SK-N-SH treated with all-trans-retinoic acid at 6 μM for 48 hours (cell line): ENCODE measurements at regions not wholly inside any gene's neighbourhood (a gene's known extent, or its start where the extent isn't known, plus 50 kb on each side); places are given as distances from the start of the nearest gene placed in this dataset.

ENCODE experiments used
- ATAC-seq: fragments of 200-7000 bp; cut with Tn5 transposase; 3 replicates; pipeline ENCODE4 v1.9.1; 2020; ENCODE audit warnings: mild to moderate bottlenecking, moderate library complexity
- ARNTL ChIP-seq: fragments of 450-650 bp; formaldehyde crosslinking; IDR thresholded peaks from 2 replicates; pipeline ENCODE4 v1.5.0; 2020; ENCODE audit warnings: low read depth, mild to moderate bottlenecking, moderate library complexity, borderline replicate concordance
- BACH2 ChIP-seq: fragments of 250-450 bp; sonication (Bioruptor Pico); IDR thresholded peaks from 2 replicates; pipeline ENCODE4 v1.9.0; 2021; ENCODE audit warnings: mild to moderate bottlenecking, borderline replicate concordance
- CREB5 ChIP-seq: fragments of 250-450 bp; sonication (Bioruptor Pico); IDR thresholded peaks from 2 replicates; pipeline ENCODE4 v1.5.1; 2020; ENCODE audit warnings: low read depth, mild to moderate bottlenecking, moderate library complexity
- CSDC2 ChIP-seq: fragments of 250-450 bp; sonication (Bioruptor Pico); IDR thresholded peaks from 2 replicates; pipeline ENCODE4 v1.5.0; 2020; ENCODE audit warnings: mild to moderate bottlenecking, moderate library complexity
- CSRNP3 ChIP-seq: fragments of 250-450 bp; sonication (Bioruptor Pico); IDR thresholded peaks from 2 replicates; pipeline ENCODE4 v1.5.1; 2021; ENCODE audit warnings: mild to moderate bottlenecking, moderate library complexity
- ESRRG ChIP-seq: fragments of 250-450 bp; sonication (Bioruptor Pico); IDR thresholded peaks from 2 replicates; pipeline ENCODE4 v1.6.1; 2021; ENCODE audit warnings: mild to moderate bottlenecking
- GLIS3 ChIP-seq: fragments of 250-450 bp; sonication (Bioruptor Pico); IDR thresholded peaks from 2 replicates; pipeline ENCODE4 v1.5.0; 2020; ENCODE audit warnings: mild to moderate bottlenecking, moderate library complexity
- ISL1 ChIP-seq: fragments of 250-450 bp; sonication (Bioruptor Pico); IDR thresholded peaks from 2 replicates; pipeline ENCODE4 v2.1.2; 2022; ENCODE audit warnings: mild to moderate bottlenecking, moderate library complexity
- OSR1 ChIP-seq: fragments of 250-450 bp; sonication (Bioruptor Pico); IDR thresholded peaks from 2 replicates; pipeline ENCODE4 v1.8.0; 2022; ENCODE audit warnings: moderate library complexity, mild to moderate bottlenecking, inconsistent platforms
- PATZ1 ChIP-seq: fragments of 250-450 bp; sonication (Bioruptor Pico); IDR thresholded peaks from 2 replicates; pipeline ENCODE4 v1.8.0; 2020; ENCODE audit warnings: mild to moderate bottlenecking, moderate library complexity, borderline replicate concordance
- POU6F1 ChIP-seq: fragments of 250-450 bp; sonication (Bioruptor Pico); IDR thresholded peaks from 2 replicates; pipeline ENCODE4 v1.8.0; 2021; ENCODE audit warnings: low read depth, mild to moderate bottlenecking, moderate library complexity, borderline replicate concordance
- PPARA ChIP-seq: fragments of 250-450 bp; sonication (Bioruptor Pico); IDR thresholded peaks from 2 replicates; pipeline ENCODE4 v1.5.0; 2020; ENCODE audit warnings: mild to moderate bottlenecking, borderline replicate concordance
- RARB ChIP-seq: fragments of 250-450 bp; sonication (Bioruptor Pico); IDR thresholded peaks from 2 replicates; pipeline ENCODE4 v1.8.0; 2021; ENCODE audit warnings: mild to moderate bottlenecking, moderate library complexity
- SNAI2 ChIP-seq: fragments of 250-450 bp; sonication (Bioruptor Pico); IDR thresholded peaks from 2 replicates; pipeline ENCODE4 v1.5.0; 2020; ENCODE audit warnings: mild to moderate bottlenecking, moderate library complexity
- TSHZ2 ChIP-seq: fragments of 250-450 bp; sonication (Bioruptor Pico); IDR thresholded peaks from 2 replicates; pipeline ENCODE4 v1.5.0; 2020; ENCODE audit warnings: mild to moderate bottlenecking, moderate library complexity
- ZC3H10 ChIP-seq: fragments of 250-450 bp; sonication (Bioruptor Pico); IDR thresholded peaks from 2 replicates; pipeline ENCODE4 v1.5.1; 2021; ENCODE audit warnings: mild to moderate bottlenecking, moderate library complexity
- ZFP30 ChIP-seq: fragments of 450-650 bp; formaldehyde crosslinking; IDR thresholded peaks from 2 replicates; pipeline ENCODE4 v1.5.0; 2022; ENCODE audit warnings: mild to moderate bottlenecking, moderate library complexity
- ZNF70 ChIP-seq: fragments of 450-650 bp; formaldehyde crosslinking; IDR thresholded peaks from 2 replicates; pipeline ENCODE4 v1.5.0; 2020; ENCODE audit warnings: mild to moderate bottlenecking, moderate library complexity
- ZNF8 ChIP-seq: fragments of 450-650 bp; formaldehyde crosslinking; IDR thresholded peaks from 2 replicates; pipeline ENCODE4 v1.5.0; 2020; ENCODE audit warnings: mild to moderate bottlenecking, moderate library complexity

- TF ChIP-seq TSHZ2 (no peak), ARNTL (CRISPR knock-in tag) (no peak)
- no peak for ATAC-seq
Observed at GRCh38 chr5:148910686-148911361, 84.4 kb downstream of the ADRB2 start.

- no peak for ATAC-seq
- TF ChIP-seq ISL1 = no peak
- TF ChIP-seq GLIS3 (CRISPR knock-in tag) = no peak
- no peak for TF ChIP-seq OSR1 (CRISPR knock-in tag)
- TF ChIP-seq ZC3H10 (CRISPR knock-in tag) = no peak
- no peak for TF ChIP-seq ZNF70 (CRISPR knock-in tag)
- no peak for TF ChIP-seq BACH2 (CRISPR knock-in tag)
- TF ChIP-seq ZFP30 (CRISPR knock-in tag) = no peak
- TF ChIP-seq RARB (CRISPR knock-in tag) = no peak
- TF ChIP-seq ARNTL (CRISPR knock-in tag) = no peak
- no peak for TF ChIP-seq PPARA (CRISPR knock-in tag)
- no peak for TF ChIP-seq CSDC2
- no peak for TF ChIP-seq CSRNP3 (CRISPR knock-in tag)
- no peak for TF ChIP-seq PATZ1 (CRISPR knock-in tag)
- TF ChIP-seq ZNF8 (CRISPR knock-in tag) = no peak
- no peak for TF ChIP-seq SNAI2
- TF ChIP-seq, all 23 proteins: peak for 0
Observed at GRCh38 chr5:148911386-148911785, 85.0 kb downstream of the ADRB2 start.

- no peak for ATAC-seq
- TF ChIP-seq CREB5 = no peak
- TF ChIP-seq ISL1 = no peak
- TF ChIP-seq OSR1 (CRISPR knock-in tag) = no peak
- TF ChIP-seq POU6F1 (CRISPR knock-in tag) = no peak
- no peak for TF ChIP-seq ESRRG (CRISPR knock-in tag)
- TF ChIP-seq ZNF70 (CRISPR knock-in tag) = no peak
- TF ChIP-seq ARNTL (CRISPR knock-in tag) = no peak
- no peak for TF ChIP-seq ZNF8 (CRISPR knock-in tag)
- no peak for TF ChIP-seq BACH2 (CRISPR knock-in tag)
- TF ChIP-seq GLIS3 (CRISPR knock-in tag) = no peak
- TF ChIP-seq, all 23 proteins: peak for 0
Observed at GRCh38 chr5:148912146-148912545, 85.7 kb downstream of the ADRB2 start.
